HG03159 (cell line): ENCODE measurements at regions not wholly inside any gene's neighbourhood (a gene's known extent, or its start where the extent isn't known, plus 50 kb on each side); places are given as distances from the start of the nearest gene placed in this dataset.
"Not testable (repeated sequence)": the region's sequence is repeated elsewhere in the genome, so short reads cannot be mapped to it uniquely, and the experiment has no call there.

Source experiments
- ATAC-seq: cut with Tn5 transposase; IDR thresholded peaks from one replicate; pipeline ENCODE4 v1.9.1; 2021; ENCODE audit warnings: mild to moderate bottlenecking, moderate library complexity; ENCODE audit not compliant: unreplicated experiment

DNA sequence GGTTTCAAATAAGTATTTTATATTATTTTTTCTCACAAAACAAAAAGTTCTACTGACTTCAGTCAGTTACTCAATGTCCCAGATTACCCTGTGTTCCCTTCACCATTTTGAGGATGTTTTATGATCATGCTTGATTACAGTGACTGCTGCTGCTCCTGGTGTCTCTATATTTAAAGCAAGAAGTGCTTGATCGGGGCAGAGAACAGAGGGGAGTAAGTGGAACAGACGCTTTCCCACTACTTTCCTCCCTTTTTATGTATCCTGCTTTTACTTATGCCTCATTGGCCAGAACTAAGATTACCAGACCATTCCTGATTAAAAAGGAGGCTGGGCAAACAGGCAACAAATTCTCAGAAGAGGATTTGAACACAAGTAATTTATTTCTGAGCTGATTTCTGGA, 612.1 kb downstream of the VGLL3 start:
- ATAC-seq: no peak

DNA sequence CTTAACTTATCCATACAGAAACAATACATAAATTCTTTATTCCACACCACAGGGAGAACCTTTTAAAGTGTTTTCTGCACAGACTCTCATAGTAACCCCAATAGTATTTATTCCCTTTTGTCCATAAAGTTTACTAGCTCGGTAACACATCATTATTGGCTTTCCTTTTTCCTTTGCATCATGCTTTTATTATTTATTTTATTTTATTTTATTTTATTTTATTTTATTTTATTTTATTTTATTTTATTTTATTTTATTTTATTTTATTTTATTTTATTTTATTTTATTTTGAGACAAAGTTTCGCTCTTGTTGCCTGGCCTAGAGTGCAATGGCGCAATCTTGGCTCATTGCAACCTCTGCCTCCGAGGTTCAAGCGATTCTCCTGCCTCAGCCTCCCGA, 655.4 kb downstream of the VGLL3 start:
- ATAC-seq: not testable (repeated sequence)

DNA sequence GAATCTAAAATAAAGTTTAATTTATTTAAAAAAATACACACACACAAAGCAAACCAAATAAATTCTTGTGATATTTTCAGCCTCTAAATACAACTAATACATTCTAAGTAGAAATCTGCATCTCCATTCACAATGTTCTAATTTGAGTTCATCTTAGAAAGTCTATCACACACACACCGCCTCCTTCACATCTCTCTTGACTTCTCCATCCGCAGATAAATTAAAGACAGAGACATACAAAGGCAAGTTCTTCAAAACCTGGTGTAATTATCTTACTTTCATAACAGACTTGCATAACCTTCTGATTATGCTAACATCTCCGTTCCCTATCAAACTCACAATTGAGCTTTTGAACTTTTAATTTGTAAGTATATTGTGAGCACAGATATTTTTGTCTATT, 657.3 kb downstream of the VGLL3 start:
- ATAC-seq: no peak

DNA sequence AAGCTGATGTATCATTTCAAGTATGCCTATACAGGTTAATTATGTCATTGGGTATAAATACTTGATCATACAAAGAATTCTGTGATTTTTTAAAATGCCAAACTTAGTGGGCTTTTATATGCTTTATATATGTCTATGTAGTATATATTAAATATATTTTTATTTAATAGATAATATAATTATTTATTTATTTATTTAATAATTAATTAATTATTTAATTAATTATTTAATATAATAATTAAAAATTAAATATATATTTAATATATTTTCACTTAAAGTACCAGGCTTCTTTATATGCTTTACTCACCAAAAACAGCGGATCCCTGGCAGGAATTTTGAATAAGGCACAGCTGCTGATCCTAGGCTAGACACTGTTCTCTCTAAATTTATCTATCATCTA, 687.0 kb downstream of the VGLL3 start:
- ATAC-seq: no peak

DNA sequence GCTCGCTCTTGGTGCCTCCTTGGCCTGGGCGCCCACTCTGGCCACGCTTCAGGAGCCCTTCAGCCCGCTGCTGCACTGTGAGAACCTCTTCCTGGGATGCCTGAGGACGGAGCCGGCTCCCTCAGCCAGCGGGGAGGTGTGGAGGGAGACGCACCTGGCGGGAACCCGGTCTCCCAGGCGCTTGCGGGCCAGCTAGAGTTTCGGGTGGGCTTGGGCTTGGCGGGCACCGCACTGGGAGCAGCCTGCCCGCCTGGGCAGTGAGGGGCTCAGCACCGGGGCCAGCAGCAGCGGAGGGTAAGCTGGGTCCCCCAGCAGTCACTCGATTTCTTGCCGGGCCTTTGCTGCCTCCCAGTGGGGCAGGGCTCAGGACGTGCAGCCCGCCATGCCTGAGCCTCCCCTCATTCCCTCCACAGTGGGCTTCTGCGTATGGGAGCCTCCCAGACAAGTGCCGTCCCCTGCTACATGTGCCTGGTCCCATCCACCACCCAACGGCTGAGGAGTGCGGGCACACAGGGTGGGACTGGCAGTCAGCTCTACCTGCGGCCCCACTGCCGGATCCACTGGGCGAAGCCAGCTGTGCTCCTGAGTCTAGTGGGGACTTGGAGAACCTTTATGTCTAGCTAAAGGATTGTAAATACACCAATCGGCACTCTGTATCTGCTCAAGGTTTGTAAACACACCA, 708.7 kb downstream of the VGLL3 start:
- ATAC-seq: no peak

DNA sequence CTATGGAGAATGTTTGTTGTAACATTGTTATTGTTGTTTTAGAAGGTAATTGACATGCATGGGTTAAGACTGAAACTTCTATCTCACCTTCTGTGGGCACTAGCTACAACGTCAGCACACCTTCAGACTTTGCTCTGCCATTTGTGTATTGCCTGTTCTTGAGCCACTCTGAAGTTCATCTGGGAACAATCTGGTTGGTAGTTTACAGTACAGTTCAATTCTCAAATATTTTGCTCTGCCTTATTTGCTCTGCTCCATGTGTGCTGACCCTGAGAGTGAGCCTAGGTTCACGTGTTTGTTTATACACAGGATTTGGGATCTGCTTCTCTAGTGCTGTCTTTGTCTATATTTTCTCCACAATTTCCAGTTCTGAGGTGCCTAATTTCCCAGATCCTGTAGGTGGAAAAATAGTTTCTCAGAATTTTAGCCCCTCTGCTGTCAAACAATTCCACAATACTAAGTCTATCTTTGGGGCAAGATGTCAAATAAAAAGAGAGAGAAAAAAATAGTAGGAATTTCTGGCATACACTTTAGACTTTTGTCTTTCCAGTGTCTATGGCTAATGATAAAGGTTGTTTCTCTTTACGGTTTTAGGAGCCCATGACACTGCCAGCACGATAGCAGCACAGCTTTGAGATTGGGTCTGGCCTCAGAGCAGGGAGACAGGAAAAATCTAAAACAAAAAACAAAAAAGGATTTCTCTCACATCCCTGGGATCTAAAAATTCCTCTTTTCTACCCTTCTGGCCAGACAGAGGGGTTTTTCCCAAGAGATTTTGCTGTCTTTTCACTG, 721.4 kb downstream of the VGLL3 start:
- ATAC-seq: no peak

DNA sequence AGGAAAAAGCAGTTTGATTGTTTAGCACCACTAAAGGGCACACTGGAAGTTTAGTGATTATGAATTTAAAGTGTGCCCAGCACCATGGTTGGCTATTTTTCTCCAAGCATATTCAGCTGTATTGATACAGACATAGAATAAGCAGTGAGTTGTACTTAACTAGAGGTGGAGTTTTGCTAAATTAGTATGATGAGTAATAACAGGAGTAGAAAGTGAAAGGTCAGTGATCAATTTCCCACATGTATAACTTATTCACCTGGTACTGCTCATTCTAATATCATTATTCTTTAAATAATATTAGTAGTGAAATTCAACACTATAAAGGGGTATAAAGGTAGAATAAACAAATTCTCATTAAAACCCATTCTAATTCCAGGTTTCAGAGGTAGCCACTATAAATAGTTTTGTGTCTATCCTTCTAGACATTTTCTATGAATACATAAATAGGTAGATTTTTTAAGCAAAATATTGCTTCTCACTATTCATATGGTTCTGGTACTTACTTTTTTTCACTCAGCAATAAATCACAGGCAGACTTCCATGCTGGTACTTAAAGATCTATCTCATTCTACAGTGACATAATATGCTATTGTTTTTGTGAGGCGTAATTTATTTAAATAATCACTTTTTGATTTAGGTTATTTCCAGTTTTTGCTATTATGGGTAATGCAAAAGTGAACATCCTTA, 732.9 kb downstream of the VGLL3 start:
- no peak for ATAC-seq

- no peak for ATAC-seq
These were observed 736.5 kb downstream of the VGLL3 start for GRCh38 chr3:86254480-86254879.

- ATAC-seq: no peak
These were observed 739.2 kb downstream of the VGLL3 start for GRCh38 chr3:86251781-86252180.

DNA sequence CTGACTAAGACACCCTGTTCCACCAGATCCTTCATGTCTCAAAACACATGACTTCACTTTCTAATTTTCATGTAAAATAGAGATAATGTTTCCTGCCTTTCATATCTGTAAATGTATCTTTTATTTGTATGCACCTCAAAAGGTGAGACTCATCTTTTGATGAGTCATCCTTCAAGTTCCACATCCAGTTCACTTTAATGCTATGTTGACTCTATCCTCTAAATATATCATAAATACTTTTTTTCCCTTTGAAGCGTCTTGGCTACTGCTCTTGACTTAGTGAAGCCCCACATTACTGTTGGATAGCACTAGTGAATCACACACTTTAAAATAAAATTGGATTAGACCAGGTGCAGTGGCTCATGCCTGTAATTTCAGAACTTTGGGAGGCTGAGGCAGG, 741.1 kb downstream of the VGLL3 start:
- ATAC-seq: no peak

GRCh38 chr3:86245360-86245759, 745.6 kb downstream of the VGLL3 start:
- ATAC-seq: no peak

DNA sequence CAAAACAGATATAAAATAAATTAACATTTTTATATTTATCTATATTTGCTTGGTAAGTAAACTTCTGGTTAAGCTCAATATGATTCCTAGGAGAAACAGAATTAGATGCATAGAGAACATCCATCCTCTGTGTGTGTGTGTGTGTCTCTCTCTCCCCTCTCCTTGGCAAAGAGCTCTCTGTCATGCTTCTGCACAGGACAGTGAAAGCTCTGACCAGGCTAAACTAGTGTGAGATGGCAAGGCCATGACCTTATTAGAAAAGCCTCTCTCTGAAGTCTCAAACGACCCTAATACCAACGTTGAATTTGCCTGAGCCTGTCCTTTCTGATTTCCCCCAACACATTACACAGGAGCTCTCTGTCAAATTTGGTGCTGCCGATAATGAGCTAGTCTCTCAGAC, 746.0 kb downstream of the VGLL3 start:
- no peak for ATAC-seq

- no peak for ATAC-seq
These were observed 751.0 kb downstream of the VGLL3 start for GRCh38 chr3:86239946-86240345.

GRCh38 chr3:86234506-86235254, 756.3 kb downstream of the VGLL3 start:
- ATAC-seq: no peak

- ATAC-seq: no peak
These were observed 760.2 kb downstream of the VGLL3 start for GRCh38 chr3:86230762-86231161.

GRCh38 chr3:86229775-86230094, 761.2 kb downstream of the VGLL3 start:
- ATAC-seq: no peak

GRCh38 chr3:86229086-86229774, 761.7 kb downstream of the VGLL3 start:
- ATAC-seq: no peak

GRCh38 chr3:86228101-86228500, 762.8 kb downstream of the VGLL3 start:
- no peak for ATAC-seq

- ATAC-seq: no peak
These were observed 765.5 kb downstream of the VGLL3 start for GRCh38 chr3:86225461-86225860.

- no peak for ATAC-seq
These were observed 769.3 kb downstream of the VGLL3 start for GRCh38 chr3:86221601-86222000.

GRCh38 chr3:86208772-86209171, 782.2 kb downstream of the VGLL3 start:
- ATAC-seq: no peak
